ENCODE measurements at regions not wholly inside any gene's neighbourhood (a gene's known extent, or its start where the extent isn't known, plus 50 kb on each side); places are given as distances from the start of the nearest gene placed in this dataset.
"Not testable (repeated sequence)": the region's sequence is repeated elsewhere in the genome, so short reads cannot be mapped to it uniquely, and the experiment has no call there.

DNA sequence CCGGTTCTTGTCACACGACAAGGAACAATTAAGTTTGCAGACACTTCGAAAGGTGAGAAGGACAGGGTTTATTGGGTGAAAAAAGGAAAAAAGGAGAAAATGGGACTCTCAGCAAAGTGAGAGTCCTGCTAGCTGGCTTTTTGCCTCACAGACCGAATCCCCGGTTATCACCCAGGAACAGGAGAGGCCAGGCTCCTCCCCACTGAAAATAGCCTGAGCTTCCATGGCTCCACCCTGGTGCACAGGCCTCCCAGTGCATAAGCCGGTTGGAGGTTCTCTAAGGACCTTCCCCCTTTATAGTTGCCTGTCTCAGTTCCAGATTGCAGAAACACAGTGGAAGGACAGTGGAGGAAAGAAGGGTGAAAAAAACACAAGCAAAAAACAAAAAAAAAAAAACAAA, 571.7 kb downstream of the KCTD12 start:
- WGBS, 2 donors: 69 to 78% methylated on average over 6 of the region's 6 CpGs
- ATAC-seq: no peak
- no peak for TF ChIP-seq CTCF (IDR thresholded peaks at IDR 0.05)
- intact Hi-C loops (cut with DNase I): no loop called here
- Histone ChIP-seq H3K36me3 (no peaks in the 10 kb centered on the region), H3K4me3 (no peak overlapping the region), H3K9me3 (no peaks in the 10 kb centered on the region), H3K4me1 (no peaks in the 10 kb centered on the region), H3K27me3 (no peaks in the 10 kb centered on the region), H3K27ac (no peak overlapping the region)
- FAIRE-seq: no peak
- no peak for DNase-seq

DNA sequence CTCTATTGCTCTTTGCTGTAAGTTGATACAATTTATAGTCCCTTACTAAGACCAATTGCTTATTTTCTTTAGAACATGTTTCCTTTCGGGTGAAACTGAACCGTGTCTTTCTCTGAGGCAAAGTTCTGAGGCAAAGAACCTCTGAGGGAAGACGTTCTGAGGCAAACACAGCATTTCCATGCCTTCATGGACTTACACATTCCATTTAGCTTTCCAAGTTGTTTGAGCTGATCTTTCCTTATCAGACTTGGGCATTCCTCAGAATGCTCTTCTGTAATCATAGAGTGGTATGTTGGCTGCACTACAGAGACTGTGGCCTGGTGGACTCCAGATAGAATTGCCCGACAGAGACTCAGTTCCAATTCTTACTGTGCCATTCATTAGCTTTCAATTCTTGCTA, 579.1 kb downstream of the KCTD12 start:
- H3K4me3 ChIP-seq: no peak overlapping the region
- no peaks in the 10 kb centered on the region for H3K9me3 ChIP-seq
- no peaks in the 10 kb centered on the region for H3K4me1 ChIP-seq
- TF ChIP-seq CTCF (IDR thresholded peaks at IDR 0.05): no peak
- no peaks in the 10 kb centered on the region for H3K36me3 ChIP-seq
- DNase-seq (no peak), FAIRE-seq (no peak), ATAC-seq (peak in 1 of 4 donors; percentile 36)
- intact Hi-C loops (cut with DNase I): no loop called here
- H3K27me3 ChIP-seq: no peaks in the 10 kb centered on the region
- no peak overlapping the region for H3K27ac ChIP-seq
- 43 to 51% methylated on average over 4 of the region's 4 CpGs for WGBS, 2 donors

DNA sequence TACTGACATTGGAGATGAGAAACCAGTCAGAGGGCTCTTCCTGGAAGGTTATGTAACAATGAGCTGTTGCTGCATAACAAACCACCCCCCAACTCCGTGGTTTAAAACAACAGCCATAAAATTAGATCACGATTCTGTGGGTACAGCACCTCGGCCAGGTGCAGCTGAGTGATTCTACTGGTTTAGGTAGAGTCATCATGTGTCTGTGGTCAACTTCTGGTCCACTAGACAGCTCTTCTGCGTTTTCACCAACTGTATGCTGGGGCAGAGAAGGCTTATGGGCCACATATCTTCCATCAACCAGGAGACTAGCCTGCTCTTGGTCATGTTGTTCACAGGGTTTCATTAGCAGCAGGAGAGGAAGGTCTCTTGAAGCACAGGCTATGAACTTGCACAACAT, 585.5 kb downstream of the KCTD12 start:
- intact Hi-C loops (cut with DNase I): no loop called here
- DNase-seq (no peak), ATAC-seq (no peak), FAIRE-seq (no peak)
- no peaks in the 10 kb centered on the region for H3K36me3 ChIP-seq
- no peaks in the 10 kb centered on the region for H3K27me3 ChIP-seq
- H3K4me1 ChIP-seq: no peaks in the 10 kb centered on the region
- H3K9me3 ChIP-seq: no peaks in the 10 kb centered on the region
- whole genome bisulfite sequencing, 2 donors: 68% methylated on average over 4 of the region's 4 CpGs
- H3K4me3 ChIP-seq: no peak overlapping the region
- TF ChIP-seq CTCF (IDR thresholded peaks at IDR 0.05): no peak
- H3K27ac ChIP-seq: no peak overlapping the region

- no peaks in the 10 kb centered on the region for H3K4me1 ChIP-seq
- H3K27me3 ChIP-seq: no peaks in the 10 kb centered on the region
- H3K36me3 ChIP-seq: no peaks in the 10 kb centered on the region
- no peak overlapping the region for H3K27ac ChIP-seq
- TF ChIP-seq CTCF (IDR thresholded peaks at IDR 0.05): no peak
- no peak for DNase-seq
- ATAC-seq: no peak
- H3K4me3 ChIP-seq: no peak overlapping the region
- FAIRE-seq: no peak
- intact Hi-C loops (cut with DNase I): no loop called here
- WGBS, 2 donors: 79 to 88% methylated on average over 6 of the region's 6 CpGs
- H3K9me3 ChIP-seq: no peaks in the 10 kb centered on the region
Measured at GRCh38 chr13:76297331-76297730, 588.9 kb downstream of the KCTD12 start.

DNA sequence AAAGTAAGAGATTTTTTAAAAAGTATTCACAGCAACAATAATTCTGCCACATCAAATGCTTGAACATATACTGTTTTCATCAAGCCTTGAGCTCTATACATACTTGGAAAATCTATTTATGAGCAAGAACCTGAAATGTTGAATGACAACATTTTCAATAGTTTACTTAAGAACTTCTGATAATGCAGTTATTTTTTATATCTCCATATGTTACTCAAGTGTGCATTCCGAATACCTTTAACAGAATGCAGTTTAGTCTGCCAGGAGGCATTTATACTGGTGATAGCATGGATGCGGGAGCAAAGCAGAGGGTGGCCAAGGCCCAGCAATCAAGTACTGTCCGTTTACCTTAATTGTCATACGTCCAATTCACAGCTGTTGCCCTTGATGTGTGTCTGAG, 589.5 kb downstream of the KCTD12 start:
- FAIRE-seq: no peak
- 56 to 69% methylated on average over 4 of the region's 4 CpGs for whole genome bisulfite sequencing, 2 donors
- no peak for TF ChIP-seq CTCF (IDR thresholded peaks at IDR 0.05)

DNA sequence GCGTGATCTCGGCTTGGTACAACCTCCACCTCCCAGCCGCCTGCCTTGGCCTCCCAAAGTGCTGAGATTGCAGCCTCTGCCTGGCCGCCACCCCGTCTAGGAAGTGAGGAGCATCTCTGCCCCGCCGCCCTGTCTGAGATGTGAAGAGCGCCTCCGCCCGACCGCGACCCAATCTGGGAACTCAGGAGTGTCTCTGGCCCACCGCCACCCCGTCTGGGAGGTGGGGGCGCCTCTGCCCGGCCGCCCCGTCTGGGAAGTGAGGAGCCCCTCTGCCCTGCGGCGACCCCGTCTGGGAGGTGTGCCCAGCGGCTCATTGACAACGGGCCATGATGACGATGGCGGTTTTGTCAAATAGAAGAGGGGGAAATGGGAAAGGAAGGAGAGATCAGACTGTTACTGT, 591.2 kb downstream of the KCTD12 start:
- FAIRE-seq; H3K9me3 ChIP-seq; H3K27ac ChIP-seq; H3K27me3 ChIP-seq; H3K4me1 ChIP-seq; H3K36me3 ChIP-seq; ATAC-seq; H3K4me3 ChIP-seq; intact Hi-C loops (cut with DNase I): not testable (repeated sequence)
- WGBS, 2 donors: 93 to 96% methylated on average over 25 of the region's 25 CpGs
- DNase-seq: peak in 2 of 6 donors; percentile 21 to 61

More for the DNA sequence above, 589.5 kb downstream of the KCTD12 start:
- intact Hi-C loops (cut with DNase I): no loop called here
- no peaks in the 10 kb centered on the region for H3K27me3 ChIP-seq
- H3K4me3 ChIP-seq: no peak overlapping the region
- H3K9me3 ChIP-seq: no peaks in the 10 kb centered on the region
- no peak for DNase-seq
- H3K4me1 ChIP-seq: no peaks in the 10 kb centered on the region
- no peak overlapping the region for H3K27ac ChIP-seq
- no peaks in the 10 kb centered on the region for H3K36me3 ChIP-seq
- ATAC-seq: no peak
